ENCODE measurements at regions not wholly inside any gene's neighbourhood (a gene's known extent, or its start where the extent isn't known, plus 50 kb on each side); places are given as distances from the start of the nearest gene placed in this dataset.

GRCh38 chr2:75344146-75344545, 144.8 kb upstream of the TACR1 start:
- Histone ChIP-seq H4K8ac (ENCODE audit: low read depth, low read length) (no peak overlapping the region), H4K12ac (ENCODE audit: low read depth, low read length) (no peak overlapping the region), H2BK120ac (ENCODE audit: insufficient read depth, low read length, poor library complexity) (no peak overlapping the region), H4K91ac (ENCODE audit: low read depth, low read length) (no peak overlapping the region), H3K14ac (ENCODE audit: low read length) (no peak overlapping the region), H3K4me3 (ENCODE audit: low read depth, low read length) (no peak overlapping the region), H3K23ac (ENCODE audit: low read length) (no peak overlapping the region), H3K18ac (ENCODE audit: low read length) (no peak overlapping the region), H3K27me3 (ENCODE audit: insufficient read depth, low read length) (no peaks in the 10 kb centered on the region), H3K4me1 (ENCODE audit: control insufficient read depth in 1 of 2, insufficient read depth in 2 of 2, low read length in 2 of 2) (peaks cover 0 to 3% of the 10 kb centered on the region in 2 experiments), H3K36me3 (ENCODE audit: control insufficient read depth in 1 of 2, insufficient read depth in 2 of 2, low read length in 2 of 2) (no peaks in the 10 kb centered on the region), H2AFZ (ENCODE audit: insufficient read depth, low read length, poor library complexity) (no peak overlapping the region), H3K9ac (ENCODE audit: low read length) (no peak overlapping the region), H2BK12ac (ENCODE audit: low read length) (no peak overlapping the region), H2AK5ac (ENCODE audit: low read length) (no peak overlapping the region), H3K4ac (ENCODE audit: low read depth, low read length) (no peak overlapping the region), H3K4me2 (ENCODE audit: low read length) (no peak overlapping the region), H3K79me1 (ENCODE audit: low read length) (no peaks in the 10 kb centered on the region), H3K27ac (ENCODE audit: low read depth, low read length) (no peak overlapping the region), H3K9me3 (ENCODE audit: insufficient read depth, low read depth, low read length) (no peaks in the 10 kb centered on the region), H3K79me2 (ENCODE audit: control insufficient read depth, insufficient read depth, low read length, poor library complexity) (no peaks in the 10 kb centered on the region), H2BK5ac (ENCODE audit: low read depth, low read length, poor library complexity) (no peak overlapping the region)
- DNase-seq, result no peak
- WGBS (ENCODE audit: extremely low coverage, insufficient coverage, insufficient read length), result no CpG with 5 or more reads among the region's 1 CpG

GRCh38 chr2:75342504-75343175, 143.3 kb upstream of the TACR1 start:
- Histone ChIP-seq H4K8ac (ENCODE audit: low read depth, low read length) (no peak overlapping the region), H3K4ac (ENCODE audit: low read depth, low read length) (no peak overlapping the region), H3K14ac (ENCODE audit: low read length) (no peak overlapping the region), H3K79me1 (ENCODE audit: low read length) (no peaks in the 10 kb centered on the region), H2BK120ac (ENCODE audit: insufficient read depth, low read length, poor library complexity) (no peak overlapping the region), H3K4me2 (ENCODE audit: low read length) (no peak overlapping the region), H2AFZ (ENCODE audit: insufficient read depth, low read length, poor library complexity) (no peak overlapping the region), H2BK5ac (ENCODE audit: low read depth, low read length, poor library complexity) (no peak overlapping the region), H2BK12ac (ENCODE audit: low read length) (no peak overlapping the region), H3K36me3 (ENCODE audit: control insufficient read depth in 1 of 2, insufficient read depth in 2 of 2, low read length in 2 of 2) (no peaks in the 10 kb centered on the region), H3K27ac (ENCODE audit: low read depth, low read length) (no peak overlapping the region), H3K9ac (ENCODE audit: low read length) (no peak overlapping the region), H3K4me1 (ENCODE audit: control insufficient read depth in 1 of 2, insufficient read depth in 2 of 2, low read length in 2 of 2) (peaks cover 0 to 3% of the 10 kb centered on the region in 2 experiments), H3K23ac (ENCODE audit: low read length) (no peak overlapping the region), H3K27me3 (ENCODE audit: insufficient read depth, low read length) (no peaks in the 10 kb centered on the region), H2AK5ac (ENCODE audit: low read length) (no peak overlapping the region), H3K4me3 (ENCODE audit: low read depth, low read length) (no peak overlapping the region), H4K91ac (ENCODE audit: low read depth, low read length) (no peak overlapping the region), H3K18ac (ENCODE audit: low read length) (no peak overlapping the region), H4K12ac (ENCODE audit: low read depth, low read length) (no peak overlapping the region), H3K79me2 (ENCODE audit: control insufficient read depth, insufficient read depth, low read length, poor library complexity) (no peaks in the 10 kb centered on the region), H3K9me3 (ENCODE audit: insufficient read depth, low read depth, low read length) (no peaks in the 10 kb centered on the region)
- WGBS (ENCODE audit: extremely low coverage, insufficient coverage, insufficient read length), result no CpG with 5 or more reads among the region's 1 CpG
- no peak for DNase-seq

DNA sequence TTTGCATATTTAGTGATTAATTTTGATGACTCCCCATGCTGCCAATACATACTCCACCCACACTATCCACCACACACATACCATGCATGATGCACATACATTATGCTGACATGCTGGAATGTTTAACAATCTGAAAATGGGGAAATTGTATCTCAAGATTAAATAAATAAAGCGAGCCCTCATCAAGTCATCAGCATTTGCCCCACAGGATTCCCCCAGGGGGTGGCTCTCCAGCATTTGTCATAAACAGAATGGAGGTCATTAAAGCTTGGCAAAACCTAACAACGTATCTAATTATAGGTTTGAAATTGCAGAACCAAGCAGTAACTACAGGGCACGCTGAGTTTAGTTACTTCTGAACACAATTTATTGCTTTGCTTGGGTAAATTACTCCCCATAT, 141.2 kb upstream of the TACR1 start:
- no peak overlapping the region for H2BK5ac ChIP-seq (ENCODE audit: low read depth, low read length, poor library complexity)
- no CpG with 5 or more reads among the region's 3 CpGs for WGBS (ENCODE audit: extremely low coverage, insufficient coverage, insufficient read length)
- no peak overlapping the region for H2BK120ac ChIP-seq (ENCODE audit: insufficient read depth, low read length, poor library complexity)
- no peaks in the 10 kb centered on the region for H3K9me3 ChIP-seq (ENCODE audit: insufficient read depth, low read depth, low read length)
- H4K8ac ChIP-seq (ENCODE audit: low read depth, low read length), result no peak overlapping the region
- no peak overlapping the region for H3K14ac ChIP-seq (ENCODE audit: low read length)
- no peak overlapping the region for H3K4me2 ChIP-seq (ENCODE audit: low read length)
- H2BK12ac ChIP-seq (ENCODE audit: low read length), result no peak overlapping the region
- H3K4ac ChIP-seq (ENCODE audit: low read depth, low read length), result no peak overlapping the region
- H3K36me3 ChIP-seq (ENCODE audit: control insufficient read depth in 1 of 2, insufficient read depth in 2 of 2, low read length in 2 of 2), result no peaks in the 10 kb centered on the region
- no peaks in the 10 kb centered on the region for H3K79me1 ChIP-seq (ENCODE audit: low read length)
- H3K4me1 ChIP-seq (ENCODE audit: control insufficient read depth in 1 of 2, insufficient read depth in 2 of 2, low read length in 2 of 2), result peaks cover 0 to 3% of the 10 kb centered on the region in 2 experiments
- no peaks in the 10 kb centered on the region for H3K27me3 ChIP-seq (ENCODE audit: insufficient read depth, low read length)
- no peak overlapping the region for H3K18ac ChIP-seq (ENCODE audit: low read length)
- no peak overlapping the region for H3K27ac ChIP-seq (ENCODE audit: low read depth, low read length)
- no peak overlapping the region for H3K23ac ChIP-seq (ENCODE audit: low read length)
- no peak overlapping the region for H2AK5ac ChIP-seq (ENCODE audit: low read length)
- no peak overlapping the region for H3K9ac ChIP-seq (ENCODE audit: low read length)
- no peak overlapping the region for H2AFZ ChIP-seq (ENCODE audit: insufficient read depth, low read length, poor library complexity)
- H3K4me3 ChIP-seq (ENCODE audit: low read depth, low read length), result no peak overlapping the region
- no peak overlapping the region for H4K12ac ChIP-seq (ENCODE audit: low read depth, low read length)
- H3K79me2 ChIP-seq (ENCODE audit: control insufficient read depth, insufficient read depth, low read length, poor library complexity), result no peaks in the 10 kb centered on the region
- DNase-seq, result peak; percentile 79 to 87
- no peak overlapping the region for H4K91ac ChIP-seq (ENCODE audit: low read depth, low read length)

DNA sequence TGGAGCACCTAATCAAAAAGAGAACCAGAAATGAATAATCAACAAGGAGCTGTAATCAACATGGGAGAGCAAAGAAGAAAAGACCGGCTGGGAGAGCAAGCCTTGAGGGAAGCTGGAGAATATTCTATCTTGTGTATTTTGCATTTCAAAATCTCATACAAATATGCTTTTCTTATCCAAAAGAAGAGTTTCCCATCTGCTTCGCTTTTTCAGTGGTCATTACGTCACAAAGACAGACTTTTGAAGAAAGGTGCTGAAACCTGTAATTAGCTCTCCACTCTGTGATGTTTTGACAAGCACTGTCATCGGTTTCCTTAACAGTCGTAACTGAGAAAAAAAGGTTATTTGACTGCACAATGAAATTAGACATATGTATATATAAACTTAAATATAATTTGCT, 139.1 kb upstream of the TACR1 start:
- Histone ChIP-seq H3K4ac (ENCODE audit: low read depth, low read length) (no peak overlapping the region), H3K4me2 (ENCODE audit: low read length) (no peak overlapping the region), H2AK5ac (ENCODE audit: low read length) (no peak overlapping the region), H2BK12ac (ENCODE audit: low read length) (no peak overlapping the region), H3K4me3 (ENCODE audit: low read depth, low read length) (no peak overlapping the region), H4K91ac (ENCODE audit: low read depth, low read length) (no peak overlapping the region), H2BK120ac (ENCODE audit: insufficient read depth, low read length, poor library complexity) (no peak overlapping the region), H3K23ac (ENCODE audit: low read length) (no peak overlapping the region), H3K18ac (ENCODE audit: low read length) (no peak overlapping the region), H3K79me2 (ENCODE audit: control insufficient read depth, insufficient read depth, low read length, poor library complexity) (no peaks in the 10 kb centered on the region), H4K8ac (ENCODE audit: low read depth, low read length) (no peak overlapping the region), H3K79me1 (ENCODE audit: low read length) (no peaks in the 10 kb centered on the region), H3K9ac (ENCODE audit: low read length) (no peak overlapping the region), H3K36me3 (ENCODE audit: control insufficient read depth in 1 of 2, insufficient read depth in 2 of 2, low read length in 2 of 2) (no peaks in the 10 kb centered on the region), H4K12ac (ENCODE audit: low read depth, low read length) (no peak overlapping the region), H3K27me3 (ENCODE audit: insufficient read depth, low read length) (no peaks in the 10 kb centered on the region), H3K4me1 (ENCODE audit: control insufficient read depth in 1 of 2, insufficient read depth in 2 of 2, low read length in 2 of 2) (no peaks in the 10 kb centered on the region), H3K27ac (ENCODE audit: low read depth, low read length) (no peak overlapping the region), H2BK5ac (ENCODE audit: low read depth, low read length, poor library complexity) (no peak overlapping the region), H2AFZ (ENCODE audit: insufficient read depth, low read length, poor library complexity) (no peak overlapping the region), H3K14ac (ENCODE audit: low read length) (no peak overlapping the region), H3K9me3 (ENCODE audit: insufficient read depth, low read depth, low read length) (no peaks in the 10 kb centered on the region)
- WGBS (ENCODE audit: extremely low coverage, insufficient coverage, insufficient read length), result no CpG with 5 or more reads among the region's 5 CpGs
- no peak for DNase-seq

Measured in trophoblast cell (in vitro differentiated cells and primary cell).